ENCODE measurements at regions not wholly inside any gene's neighbourhood (a gene's known extent, or its start where the extent isn't known, plus 50 kb on each side); places are given as distances from the start of the nearest gene placed in this dataset.
"Not testable (repeated sequence)": the region's sequence is repeated elsewhere in the genome, so short reads cannot be mapped to it uniquely, and the experiment has no call there.

- H3K27ac ChIP-seq, result not testable (repeated sequence)
Measured at GRCh38 chr1:224031986-224032385, 81.9 kb upstream of the FBXO28 start.

GRCh38 chr1:224030257-224030656 is 83.7 kb upstream of the FBXO28 start:
- not testable (repeated sequence) for H3K27ac ChIP-seq

GRCh38 chr1:224029286-224030025 is 84.5 kb upstream of the FBXO28 start:
- H3K27ac ChIP-seq, result not testable (repeated sequence)

GRCh38 chr1:224028802-224029201 is 85.1 kb upstream of the FBXO28 start:
- H3K27ac ChIP-seq, result not testable (repeated sequence)

GRCh38 chr1:224023122-224023521 is 90.8 kb upstream of the FBXO28 start:
- not testable (repeated sequence) for H3K27ac ChIP-seq

GRCh38 chr1:224022249-224022970 is 91.5 kb upstream of the FBXO28 start:
- H3K27ac ChIP-seq, result not testable (repeated sequence)

- H3K27ac ChIP-seq, result not testable (repeated sequence)
Measured at GRCh38 chr1:224019866-224020265, 94.0 kb upstream of the FBXO28 start.

GRCh38 chr1:224015782-224016181 is 98.1 kb upstream of the FBXO28 start:
- H3K27ac ChIP-seq, result not testable (repeated sequence)

- no peak for TF ChIP-seq CTCF (conservative IDR thresholded peaks at IDR 0.05)
- no peak overlapping the region for H3K27ac ChIP-seq
Measured at GRCh38 chr1:224014330-224014649, 99.6 kb upstream of the FBXO28 start.

GRCh38 chr1:224013626-224014329 is 100.1 kb upstream of the FBXO28 start:
- not testable (repeated sequence) for H3K27ac ChIP-seq

- H3K27ac ChIP-seq, result not testable (repeated sequence)
Measured at GRCh38 chr1:224012807-224013434, 101.0 kb upstream of the FBXO28 start.

- H3K27ac ChIP-seq, result not testable (repeated sequence)
Measured at GRCh38 chr1:224012162-224012561, 101.7 kb upstream of the FBXO28 start.

- H3K27ac ChIP-seq, result not testable (repeated sequence)
Measured at GRCh38 chr1:224011751-224012150, 102.2 kb upstream of the FBXO28 start.

- H3K27ac ChIP-seq, result not testable (repeated sequence)
Measured at GRCh38 chr1:224011153-224011552, 102.8 kb upstream of the FBXO28 start.

- H3K27ac ChIP-seq, result not testable (repeated sequence)
Measured at GRCh38 chr1:224005973-224006372, 107.9 kb upstream of the FBXO28 start.
